ENCODE measurements at regions not wholly inside any gene's neighbourhood (a gene's known extent, or its start where the extent isn't known, plus 50 kb on each side); places are given as distances from the start of the nearest gene placed in this dataset.

DNA sequence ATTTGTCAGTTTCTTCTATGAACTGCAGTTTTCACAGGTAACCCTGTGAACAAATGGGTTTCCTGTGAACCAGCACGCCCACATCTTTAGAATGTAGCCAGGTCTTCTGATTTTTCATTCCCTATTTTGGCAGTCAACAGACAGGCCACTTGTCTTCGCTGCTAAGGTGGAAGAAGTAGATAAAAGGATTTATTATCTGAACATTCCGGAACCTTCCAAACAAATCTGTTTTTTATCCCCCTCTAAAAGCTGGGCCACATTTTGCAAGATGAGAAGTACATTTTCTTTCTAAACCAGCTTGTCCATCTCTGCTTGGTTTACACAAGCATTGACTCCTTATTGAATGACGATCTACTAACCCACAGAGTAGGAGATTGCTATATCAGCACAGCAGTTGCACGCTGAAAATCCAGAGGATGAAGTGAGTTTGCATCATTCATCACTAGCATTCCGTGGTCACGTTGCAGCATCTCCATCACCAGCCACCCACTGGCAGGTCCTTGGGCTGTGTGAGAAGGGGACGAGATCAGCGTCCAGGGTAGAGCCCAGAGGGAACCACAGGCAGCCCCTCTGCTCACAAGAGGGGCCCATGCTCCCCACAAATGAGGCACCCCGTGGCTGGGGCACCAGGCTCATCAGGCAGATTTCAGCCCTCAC lies 83.5 kb downstream of the TOMM20 start (continued):
- TF ChIP-seq SMAD4 (CRISPR knock-in tag; conservative IDR thresholded peaks at IDR 0.05) (0 out of 2 replicates have a peak, but pooled peaks have one; percentile 33), ZBTB7A (IDR thresholded peaks at IDR 0.05; ENCODE audit: borderline replicate concordance, control insufficient read depth, low read depth, low read length) (no peak), TCF7L2 (IDR thresholded peaks at IDR 0.05; ENCODE audit: low read depth, low read length) (no peak), SNRNP70 (optimal IDR thresholded peaks at IDR 0.05; ENCODE audit: low read depth, low read length) (no peak), POLR2AphosphoS5 (IDR thresholded peaks at IDR 0.05; ENCODE audit: control insufficient read depth, insufficient read depth, low read depth, low read length) (no peak)
- TF ChIP-seq, protein P1, sequence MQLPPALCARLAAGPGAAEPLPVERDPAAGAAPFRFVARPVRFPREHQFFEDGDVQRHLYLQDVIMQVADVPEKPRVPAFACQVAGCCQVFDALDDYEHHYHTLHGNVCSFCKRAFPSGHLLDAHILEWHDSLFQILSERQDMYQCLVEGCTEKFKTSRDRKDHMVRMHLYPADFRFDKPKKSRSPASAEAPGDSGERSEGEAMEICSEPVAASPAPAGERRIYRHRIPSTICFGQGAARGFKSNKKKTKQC (CRISPR knock-in tag; IDR thresholded peaks at IDR 0.05), result no peak
- TF ChIP-seq, protein P2, sequence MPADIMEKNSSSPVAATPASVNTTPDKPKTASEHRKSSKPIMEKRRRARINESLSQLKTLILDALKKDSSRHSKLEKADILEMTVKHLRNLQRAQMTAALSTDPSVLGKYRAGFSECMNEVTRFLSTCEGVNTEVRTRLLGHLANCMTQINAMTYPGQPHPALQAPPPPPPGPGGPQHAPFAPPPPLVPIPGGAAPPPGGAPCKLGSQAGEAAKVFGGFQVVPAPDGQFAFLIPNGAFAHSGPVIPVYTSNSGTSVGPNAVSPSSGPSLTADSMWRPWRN (IDR thresholded peaks at IDR 0.05; ENCODE audit: low read depth), result peak; percentile 56; the same call in 1 of the 2 replicates
- TF ChIP-seq, protein P3, sequence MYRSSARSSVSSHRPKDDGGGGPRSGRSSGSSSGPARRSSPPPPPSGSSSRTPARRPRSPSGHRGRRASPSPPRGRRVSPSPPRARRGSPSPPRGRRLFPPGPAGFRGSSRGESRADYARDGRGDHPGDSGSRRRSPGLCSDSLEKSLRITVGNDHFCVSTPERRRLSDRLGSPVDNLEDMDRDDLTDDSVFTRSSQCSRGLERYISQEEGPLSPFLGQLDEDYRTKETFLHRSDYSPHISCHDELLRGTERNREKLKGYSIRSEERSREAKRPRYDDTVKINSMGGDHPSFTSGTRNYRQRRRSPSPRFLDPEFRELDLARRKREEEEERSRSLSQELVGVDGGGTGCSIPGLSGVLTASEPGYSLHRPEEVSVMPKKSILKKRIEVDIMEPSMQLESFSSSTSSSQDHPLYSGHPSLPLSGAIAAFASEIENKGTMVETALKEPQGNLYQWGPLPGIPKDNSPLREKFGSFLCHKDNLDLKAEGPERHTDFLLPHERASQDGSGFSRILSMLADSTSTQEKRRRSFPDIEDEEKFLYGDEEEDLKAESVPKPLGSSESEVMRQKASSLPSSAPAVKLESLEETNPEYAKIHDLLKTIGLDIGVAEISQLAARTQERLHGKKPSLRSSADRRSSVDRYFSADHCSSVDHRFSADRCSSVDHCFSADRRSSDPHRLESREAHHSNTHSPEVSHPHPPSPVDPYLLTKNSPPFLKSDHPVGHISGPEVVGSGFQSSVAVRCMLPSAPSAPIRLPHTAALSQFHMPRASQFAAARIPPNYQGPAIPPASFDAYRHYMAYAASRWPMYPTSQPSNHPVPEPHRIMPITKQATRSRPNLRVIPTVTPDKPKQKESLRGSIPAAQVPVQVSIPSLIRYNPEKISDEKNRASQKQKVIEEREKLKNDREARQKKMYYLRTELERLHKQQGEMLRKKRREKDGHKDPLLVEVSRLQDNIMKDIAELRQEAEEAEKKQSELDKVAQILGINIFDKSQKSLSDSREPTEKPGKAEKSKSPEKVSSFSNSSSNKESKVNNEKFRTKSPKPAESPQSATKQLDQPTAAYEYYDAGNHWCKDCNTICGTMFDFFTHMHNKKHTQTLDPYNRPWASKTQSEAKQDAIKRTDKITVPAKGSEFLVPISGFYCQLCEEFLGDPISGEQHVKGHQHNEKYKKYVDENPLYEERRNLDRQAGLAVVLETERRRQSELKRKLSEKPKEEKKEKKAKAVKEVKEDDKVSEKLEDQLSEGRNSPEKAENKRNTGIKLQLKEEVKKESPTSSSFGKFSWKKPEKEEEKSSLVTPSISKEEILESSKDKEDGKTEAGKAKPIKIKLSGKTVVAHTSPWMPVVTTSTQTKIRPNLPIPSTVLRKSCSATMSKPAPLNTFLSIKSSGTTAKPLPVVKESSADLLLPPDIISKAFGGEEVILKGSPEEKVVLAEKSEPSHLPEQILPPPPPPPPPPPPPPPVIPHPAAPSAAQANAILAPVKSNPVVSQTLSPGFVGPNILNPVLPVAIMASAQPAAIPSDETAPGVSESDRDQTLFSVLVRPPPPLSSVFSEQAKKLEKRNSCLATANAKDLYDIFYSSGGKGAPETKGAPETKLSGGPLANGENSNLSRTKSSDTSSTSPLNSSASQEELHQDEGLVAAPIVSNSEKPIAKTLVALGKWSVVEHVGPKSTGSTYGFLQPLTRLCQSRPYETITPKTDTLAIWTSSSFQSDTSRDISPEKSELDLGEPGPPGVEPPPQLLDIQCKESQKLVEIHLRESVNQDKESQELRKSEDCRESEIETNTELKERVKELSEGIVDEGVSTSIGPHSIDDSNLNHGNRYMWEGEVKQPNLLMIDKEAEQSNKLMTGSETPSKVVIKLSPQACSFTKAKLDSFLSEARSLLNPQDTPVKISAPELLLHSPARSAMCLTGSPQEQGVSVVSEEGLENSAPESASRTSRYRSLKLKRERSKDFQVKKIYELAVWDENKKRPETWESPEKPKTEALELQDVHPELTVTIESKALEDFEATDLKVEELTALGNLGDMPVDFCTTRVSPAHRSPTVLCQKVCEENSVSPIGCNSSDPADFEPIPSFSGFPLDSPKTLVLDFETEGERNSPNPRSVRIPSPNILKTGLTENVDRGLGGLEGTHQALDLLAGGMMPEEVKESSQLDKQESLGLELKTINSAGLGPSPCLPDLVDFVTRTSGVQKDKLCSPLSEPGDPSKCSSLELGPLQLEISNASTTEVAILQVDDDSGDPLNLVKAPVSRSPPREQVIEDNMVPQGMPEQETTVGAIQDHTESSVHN (IDR thresholded peaks at IDR 0.05; ENCODE audit: borderline replicate concordance in 1 of 2, low read depth in 1 of 2), result no peak
- TF ChIP-seq, protein P4, sequence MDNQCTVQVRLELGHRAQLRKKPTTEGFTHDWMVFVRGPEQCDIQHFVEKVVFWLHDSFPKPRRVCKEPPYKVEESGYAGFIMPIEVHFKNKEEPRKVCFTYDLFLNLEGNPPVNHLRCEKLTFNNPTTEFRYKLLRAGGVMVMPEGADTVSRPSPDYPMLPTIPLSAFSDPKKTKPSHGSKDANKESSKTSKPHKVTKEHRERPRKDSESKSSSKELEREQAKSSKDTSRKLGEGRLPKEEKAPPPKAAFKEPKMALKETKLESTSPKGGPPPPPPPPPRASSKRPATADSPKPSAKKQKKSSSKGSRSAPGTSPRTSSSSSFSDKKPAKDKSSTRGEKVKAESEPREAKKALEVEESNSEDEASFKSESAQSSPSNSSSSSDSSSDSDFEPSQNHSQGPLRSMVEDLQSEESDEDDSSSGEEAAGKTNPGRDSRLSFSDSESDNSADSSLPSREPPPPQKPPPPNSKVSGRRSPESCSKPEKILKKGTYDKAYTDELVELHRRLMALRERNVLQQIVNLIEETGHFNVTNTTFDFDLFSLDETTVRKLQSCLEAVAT (IDR thresholded peaks at IDR 0.05), result no peak
- TF ChIP-seq, protein P5, sequence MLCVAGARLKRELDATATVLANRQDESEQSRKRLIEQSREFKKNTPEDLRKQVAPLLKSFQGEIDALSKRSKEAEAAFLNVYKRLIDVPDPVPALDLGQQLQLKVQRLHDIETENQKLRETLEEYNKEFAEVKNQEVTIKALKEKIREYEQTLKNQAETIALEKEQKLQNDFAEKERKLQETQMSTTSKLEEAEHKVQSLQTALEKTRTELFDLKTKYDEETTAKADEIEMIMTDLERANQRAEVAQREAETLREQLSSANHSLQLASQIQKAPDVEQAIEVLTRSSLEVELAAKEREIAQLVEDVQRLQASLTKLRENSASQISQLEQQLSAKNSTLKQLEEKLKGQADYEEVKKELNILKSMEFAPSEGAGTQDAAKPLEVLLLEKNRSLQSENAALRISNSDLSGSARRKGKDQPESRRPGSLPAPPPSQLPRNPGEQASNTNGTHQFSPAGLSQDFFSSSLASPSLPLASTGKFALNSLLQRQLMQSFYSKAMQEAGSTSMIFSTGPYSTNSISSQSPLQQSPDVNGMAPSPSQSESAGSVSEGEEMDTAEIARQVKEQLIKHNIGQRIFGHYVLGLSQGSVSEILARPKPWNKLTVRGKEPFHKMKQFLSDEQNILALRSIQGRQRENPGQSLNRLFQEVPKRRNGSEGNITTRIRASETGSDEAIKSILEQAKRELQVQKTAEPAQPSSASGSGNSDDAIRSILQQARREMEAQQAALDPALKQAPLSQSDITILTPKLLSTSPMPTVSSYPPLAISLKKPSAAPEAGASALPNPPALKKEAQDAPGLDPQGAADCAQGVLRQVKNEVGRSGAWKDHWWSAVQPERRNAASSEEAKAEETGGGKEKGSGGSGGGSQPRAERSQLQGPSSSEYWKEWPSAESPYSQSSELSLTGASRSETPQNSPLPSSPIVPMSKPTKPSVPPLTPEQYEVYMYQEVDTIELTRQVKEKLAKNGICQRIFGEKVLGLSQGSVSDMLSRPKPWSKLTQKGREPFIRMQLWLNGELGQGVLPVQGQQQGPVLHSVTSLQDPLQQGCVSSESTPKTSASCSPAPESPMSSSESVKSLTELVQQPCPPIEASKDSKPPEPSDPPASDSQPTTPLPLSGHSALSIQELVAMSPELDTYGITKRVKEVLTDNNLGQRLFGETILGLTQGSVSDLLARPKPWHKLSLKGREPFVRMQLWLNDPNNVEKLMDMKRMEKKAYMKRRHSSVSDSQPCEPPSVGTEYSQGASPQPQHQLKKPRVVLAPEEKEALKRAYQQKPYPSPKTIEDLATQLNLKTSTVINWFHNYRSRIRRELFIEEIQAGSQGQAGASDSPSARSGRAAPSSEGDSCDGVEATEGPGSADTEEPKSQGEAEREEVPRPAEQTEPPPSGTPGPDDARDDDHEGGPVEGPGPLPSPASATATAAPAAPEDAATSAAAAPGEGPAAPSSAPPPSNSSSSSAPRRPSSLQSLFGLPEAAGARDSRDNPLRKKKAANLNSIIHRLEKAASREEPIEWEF (CRISPR knock-in tag; IDR thresholded peaks at IDR 0.05), result no peak

Data from K562 (cell line).